ENCODE measurements at regions not wholly inside any gene's neighbourhood (a gene's known extent, or its start where the extent isn't known, plus 50 kb on each side); places are given as distances from the start of the nearest gene placed in this dataset.

DNA sequence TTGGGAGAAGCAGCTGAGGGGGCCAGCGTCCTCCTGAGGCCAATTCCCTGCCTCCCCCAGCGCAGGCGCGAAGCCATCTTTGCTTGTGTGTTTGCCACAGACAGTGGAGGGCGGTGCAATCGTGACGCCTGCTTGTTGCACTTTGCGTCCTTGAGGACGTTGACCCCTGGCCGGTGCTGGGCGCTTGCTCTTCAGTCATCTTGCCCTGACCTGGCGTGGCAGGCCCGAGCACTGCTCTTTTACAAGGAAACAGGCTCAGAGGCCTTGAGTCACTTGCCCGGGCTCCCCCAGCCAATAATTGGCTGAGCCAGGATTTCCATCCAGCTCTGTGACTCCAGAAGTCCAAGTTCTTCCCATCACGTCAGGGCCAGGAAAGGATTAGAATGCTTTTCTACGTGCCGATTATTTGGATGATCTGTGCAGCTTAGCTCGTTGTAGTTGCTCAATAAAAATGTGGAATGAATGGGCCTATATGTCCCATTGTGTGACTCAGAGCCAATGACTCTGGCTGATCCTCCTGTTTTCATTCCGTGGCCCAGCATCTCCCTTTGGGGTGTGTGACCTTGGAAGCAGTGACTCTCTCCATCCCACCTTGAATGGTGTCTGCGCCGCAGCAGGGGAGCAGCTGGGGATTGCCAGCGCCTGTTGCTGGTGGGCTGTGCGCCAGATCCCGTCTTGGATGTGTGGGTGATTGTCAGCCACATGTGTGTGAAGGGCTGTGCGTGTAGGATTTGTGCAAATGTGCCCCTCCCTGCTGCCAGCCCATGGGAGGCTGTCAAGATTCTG lies 214.1 kb downstream of the SEC14L1 start:
- Histone ChIP-seq H3K4me3 (ENCODE audit: insufficient read depth, low read length, poor library complexity, severe bottlenecking) (no peak overlapping the region), H2AFZ (ENCODE audit: low read depth, low read length, severe bottlenecking) (no peak overlapping the region), H3K9me2 (replicated peaks; ENCODE audit: insufficient read depth, low read length) (no peaks in the 10 kb centered on the region), H3K27ac (ENCODE audit: low read depth, low read length) (no peak overlapping the region), H3K9me3 (ENCODE audit: insufficient read depth, low read length) (no peaks in the 10 kb centered on the region), H3K4me2 (ENCODE audit: low read depth, low read length, poor library complexity, severe bottlenecking) (no peak overlapping the region), H3K9ac (ENCODE audit: low read length) (no peak overlapping the region), H3F3A (ENCODE audit: insufficient read depth) (no peaks in the 10 kb centered on the region), H3K36me3 (ENCODE audit: low read length) (no peaks in the 10 kb centered on the region), H3K27me3 (ENCODE audit: low read length) (no peaks in the 10 kb centered on the region), H4K20me1 (ENCODE audit: low read depth, low read length) (no peaks in the 10 kb centered on the region), H3K79me2 (ENCODE audit: insufficient read depth, low read length) (no peaks in the 10 kb centered on the region)
- TF ChIP-seq EZH2phosphoT487 (conservative IDR thresholded peaks at IDR 0.05; ENCODE audit: low read length): no peak
- TF ChIP-seq, protein P1, sequence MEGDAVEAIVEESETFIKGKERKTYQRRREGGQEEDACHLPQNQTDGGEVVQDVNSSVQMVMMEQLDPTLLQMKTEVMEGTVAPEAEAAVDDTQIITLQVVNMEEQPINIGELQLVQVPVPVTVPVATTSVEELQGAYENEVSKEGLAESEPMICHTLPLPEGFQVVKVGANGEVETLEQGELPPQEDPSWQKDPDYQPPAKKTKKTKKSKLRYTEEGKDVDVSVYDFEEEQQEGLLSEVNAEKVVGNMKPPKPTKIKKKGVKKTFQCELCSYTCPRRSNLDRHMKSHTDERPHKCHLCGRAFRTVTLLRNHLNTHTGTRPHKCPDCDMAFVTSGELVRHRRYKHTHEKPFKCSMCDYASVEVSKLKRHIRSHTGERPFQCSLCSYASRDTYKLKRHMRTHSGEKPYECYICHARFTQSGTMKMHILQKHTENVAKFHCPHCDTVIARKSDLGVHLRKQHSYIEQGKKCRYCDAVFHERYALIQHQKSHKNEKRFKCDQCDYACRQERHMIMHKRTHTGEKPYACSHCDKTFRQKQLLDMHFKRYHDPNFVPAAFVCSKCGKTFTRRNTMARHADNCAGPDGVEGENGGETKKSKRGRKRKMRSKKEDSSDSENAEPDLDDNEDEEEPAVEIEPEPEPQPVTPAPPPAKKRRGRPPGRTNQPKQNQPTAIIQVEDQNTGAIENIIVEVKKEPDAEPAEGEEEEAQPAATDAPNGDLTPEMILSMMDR (IDR thresholded peaks at IDR 0.05; ENCODE audit: insufficient read depth, low read length, poor library complexity, severe bottlenecking): no peak

DNA sequence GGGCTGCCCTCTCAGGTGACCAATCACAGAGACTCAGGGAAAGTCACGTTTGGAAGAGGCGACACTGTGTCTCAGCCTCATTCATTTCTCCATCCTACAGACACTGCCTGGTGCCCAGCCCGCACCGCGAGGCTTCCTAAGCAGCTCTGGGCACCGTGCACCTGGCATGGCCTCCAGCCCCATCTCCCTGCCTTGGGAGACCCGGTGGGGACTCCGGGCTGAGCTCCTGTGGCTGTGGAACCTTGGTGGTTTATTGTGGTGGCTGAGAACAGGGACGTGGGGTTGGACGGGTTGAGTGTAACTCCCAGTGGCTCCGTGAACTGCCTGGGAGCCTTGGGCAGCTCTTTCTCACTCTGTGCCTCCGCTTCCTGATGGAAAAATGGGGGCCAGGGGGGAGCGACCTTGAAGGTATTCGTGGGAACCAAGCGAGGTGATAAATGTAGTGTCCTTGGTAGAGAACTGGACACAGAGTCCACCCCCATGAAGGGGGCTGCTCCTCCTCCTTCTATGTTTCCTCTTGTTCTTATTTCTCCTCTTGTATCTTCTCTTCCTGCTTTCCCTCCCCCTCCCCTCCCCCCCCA lies 215.4 kb downstream of the SEC14L1 start:
- no peaks in the 10 kb centered on the region for H3F3A ChIP-seq (ENCODE audit: insufficient read depth)
- no peaks in the 10 kb centered on the region for H3K36me3 ChIP-seq (ENCODE audit: low read length)
- H4K20me1 ChIP-seq (ENCODE audit: low read depth, low read length): no peaks in the 10 kb centered on the region
- H3K9ac ChIP-seq (ENCODE audit: low read length): no peak overlapping the region
- no peak overlapping the region for H3K4me2 ChIP-seq (ENCODE audit: low read depth, low read length, poor library complexity, severe bottlenecking)
- no peak overlapping the region for H3K4me3 ChIP-seq (ENCODE audit: insufficient read depth, low read length, poor library complexity, severe bottlenecking)
- no peak for TF ChIP-seq EZH2phosphoT487 (conservative IDR thresholded peaks at IDR 0.05; ENCODE audit: low read length)
- TF ChIP-seq, protein P1 (IDR thresholded peaks at IDR 0.05; ENCODE audit: insufficient read depth, low read length, poor library complexity, severe bottlenecking): no peak
- no peaks in the 10 kb centered on the region for H3K9me3 ChIP-seq (ENCODE audit: insufficient read depth, low read length)
- no peaks in the 10 kb centered on the region for H3K79me2 ChIP-seq (ENCODE audit: insufficient read depth, low read length)
- H3K27ac ChIP-seq (ENCODE audit: low read depth, low read length): no peak overlapping the region
- H3K27me3 ChIP-seq (ENCODE audit: low read length): no peaks in the 10 kb centered on the region
- no peaks in the 10 kb centered on the region for H3K9me2 ChIP-seq (replicated peaks; ENCODE audit: insufficient read depth, low read length)
- no peak overlapping the region for H2AFZ ChIP-seq (ENCODE audit: low read depth, low read length, severe bottlenecking)

DNA sequence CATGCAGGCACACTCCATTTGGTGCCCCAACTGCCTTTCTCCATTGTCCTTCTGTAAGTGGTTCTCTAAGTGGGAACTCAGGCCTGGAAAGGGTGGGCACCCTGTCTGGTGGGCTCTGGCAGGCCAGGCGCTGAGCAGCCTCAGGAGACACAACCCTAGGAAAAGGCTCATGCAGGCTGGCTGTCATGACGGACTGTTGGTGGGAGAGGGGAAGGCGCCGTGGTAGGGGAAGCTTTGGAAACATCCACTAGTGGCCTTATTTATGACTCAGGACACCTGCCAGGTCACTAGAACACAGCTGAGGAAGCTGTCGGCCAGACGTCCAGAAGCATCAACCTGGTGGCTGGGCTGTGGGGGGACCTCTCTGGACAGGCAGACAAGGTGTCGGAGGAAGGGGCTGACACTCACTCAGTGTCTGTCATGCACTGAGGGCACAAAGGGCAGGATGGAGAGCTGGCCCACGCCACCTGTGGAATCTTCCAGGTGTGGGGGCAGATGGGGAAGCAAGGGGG lies 216.0 kb downstream of the SEC14L1 start:
- Histone ChIP-seq H3K9me3 (ENCODE audit: insufficient read depth, low read length) (no peaks in the 10 kb centered on the region), H3K9ac (ENCODE audit: low read length) (no peak overlapping the region), H3K9me2 (replicated peaks; ENCODE audit: insufficient read depth, low read length) (no peaks in the 10 kb centered on the region), H3K4me2 (ENCODE audit: low read depth, low read length, poor library complexity, severe bottlenecking) (no peak overlapping the region), H3K79me2 (ENCODE audit: insufficient read depth, low read length) (no peaks in the 10 kb centered on the region), H3K4me3 (ENCODE audit: insufficient read depth, low read length, poor library complexity, severe bottlenecking) (no peak overlapping the region), H3F3A (ENCODE audit: insufficient read depth) (no peaks in the 10 kb centered on the region), H3K27me3 (ENCODE audit: low read length) (no peaks in the 10 kb centered on the region), H3K36me3 (ENCODE audit: low read length) (no peaks in the 10 kb centered on the region), H4K20me1 (ENCODE audit: low read depth, low read length) (no peaks in the 10 kb centered on the region), H3K27ac (ENCODE audit: low read depth, low read length) (no peak overlapping the region), H2AFZ (ENCODE audit: low read depth, low read length, severe bottlenecking) (no peak overlapping the region)
- TF ChIP-seq, protein P1 (IDR thresholded peaks at IDR 0.05; ENCODE audit: insufficient read depth, low read length, poor library complexity, severe bottlenecking): no peak
- no peak for TF ChIP-seq EZH2phosphoT487 (conservative IDR thresholded peaks at IDR 0.05; ENCODE audit: low read length)
